ENCODE measurements at regions not wholly inside any gene's neighbourhood (a gene's known extent, or its start where the extent isn't known, plus 50 kb on each side); places are given as distances from the start of the nearest gene placed in this dataset.

GRCh38 chr1:55622074-55622473 lies 406.9 kb upstream of the USP24 start:
- in situ Hi-C loops (cut with MboI) (no loop called here), intact Hi-C loops (cut with micrococcal nuclease; ENCODE audit: unreplicated experiment) (no loop called here)
- Histone ChIP-seq H3K4me3 (no peak overlapping the region), H3K27me3 (replicated peaks in 1 of 2; ENCODE audit: control insufficient read depth in 2 of 2, insufficient read depth in 2 of 2, low read length in 1 of 2) (no peaks in the 10 kb centered on the region; a peak in 1 of 4 replicates), H3K27ac (ENCODE audit: control insufficient read depth, insufficient read depth) (no peak overlapping the region), H3K9ac (ENCODE audit: control insufficient read depth, insufficient read depth, low read length) (no peak overlapping the region), H2AFZ (ENCODE audit: control insufficient read depth, low read depth, low read length) (no peak overlapping the region), H3K4me1 (ENCODE audit: control insufficient read depth, insufficient read depth, low read length) (no peaks in the 10 kb centered on the region), H3K4me2 (ENCODE audit: control insufficient read depth, insufficient read depth) (no peak overlapping the region), H3K9me3 (replicated peaks; ENCODE audit: control insufficient read depth, insufficient read depth, low read length) (no peaks in the 10 kb centered on the region), H4K20me1 (ENCODE audit: control insufficient read depth, insufficient read depth) (no peaks in the 10 kb centered on the region), H3K79me2 (ENCODE audit: control insufficient read depth, insufficient read depth, low read length) (no peaks in the 10 kb centered on the region), H3K36me3 (ENCODE audit: control insufficient read depth in 2 of 2, insufficient read depth in 2 of 2, low read length in 1 of 2) (no peaks in the 10 kb centered on the region)
- no peak for FAIRE-seq
- CTCF ChIA-PET = no interaction called here
- no peak for DNase-seq (ENCODE audit: low read depth, low spot score)
- POLR2A ChIA-PET = no interaction called here
- RAD21 ChIA-PET (ENCODE audit: unreplicated experiment) = no interaction called here
- ATAC-seq = no peak
- TF ChIP-seq ZNF622 (IDR thresholded peaks at IDR 0.05) = no peak
- no TSS peak for BruUV-seq (replicated peaks)
- WGBS (ENCODE audit: insufficient coverage, insufficient replicate concordance, low lambda C conversion rate, missing lambda C conversion rate) = 0% methylated on average over 1 of the region's 1 CpG
- SMC1A ChIA-PET (ENCODE audit: uncharacterized antibody, unreplicated experiment) = no interaction called here

GRCh38 chr1:55618199-55618598 lies 403.0 kb upstream of the USP24 start:
- Histone ChIP-seq H3K4me2 (ENCODE audit: control insufficient read depth, insufficient read depth) (no peak overlapping the region), H3K27ac (ENCODE audit: control insufficient read depth, insufficient read depth) (no peak overlapping the region), H4K20me1 (ENCODE audit: control insufficient read depth, insufficient read depth) (no peaks in the 10 kb centered on the region), H2AFZ (ENCODE audit: control insufficient read depth, low read depth, low read length) (no peak overlapping the region), H3K9me3 (replicated peaks; ENCODE audit: control insufficient read depth, insufficient read depth, low read length) (no peaks in the 10 kb centered on the region), H3K36me3 (ENCODE audit: control insufficient read depth in 2 of 2, insufficient read depth in 2 of 2, low read length in 1 of 2) (no peaks in the 10 kb centered on the region), H3K27me3 (replicated peaks in 1 of 2; ENCODE audit: control insufficient read depth in 2 of 2, insufficient read depth in 2 of 2, low read length in 1 of 2) (no peaks in the 10 kb centered on the region; a peak in 1 of 4 replicates), H3K4me3 (no peak overlapping the region), H3K4me1 (ENCODE audit: control insufficient read depth, insufficient read depth, low read length) (no peaks in the 10 kb centered on the region), H3K9ac (ENCODE audit: control insufficient read depth, insufficient read depth, low read length) (no peak overlapping the region), H3K79me2 (ENCODE audit: control insufficient read depth, insufficient read depth, low read length) (no peaks in the 10 kb centered on the region)
- ChIA-PET RAD21 (ENCODE audit: unreplicated experiment) (no interaction called here), POLR2A (no interaction called here), CTCF (interaction anchor here (0.7 kb wide), 1 partner anchor 272 kb away, joined by 3 read pairs; no protein-coding TSS in a partner anchor), SMC1A (ENCODE audit: uncharacterized antibody, unreplicated experiment) (no interaction called here)
- no peak for ATAC-seq
- in situ Hi-C loops (cut with MboI) = no loop called here
- 47% methylated on average over 1 of the region's 1 CpG for WGBS (ENCODE audit: insufficient coverage, insufficient replicate concordance, low lambda C conversion rate, missing lambda C conversion rate)
- no peak for DNase-seq (ENCODE audit: low read depth, low spot score)
- no TSS peak for BruUV-seq (replicated peaks)
- TF ChIP-seq SUZ12 (IDR thresholded peaks at IDR 0.05; ENCODE audit: unreplicated experiment) (no peak), ZBTB11 (CRISPR knock-in tag; IDR thresholded peaks at IDR 0.05) (no peak), GATAD2B (conservative IDR thresholded peaks at IDR 0.05; ENCODE audit: low read depth) (no peak), SIX5 (IDR thresholded peaks at IDR 0.05; ENCODE audit: low read depth, low read length, severe bottlenecking) (no peak), SIN3A (IDR thresholded peaks at IDR 0.05; ENCODE audit: low read depth, low read length) (no peak), EGR1 (IDR thresholded peaks at IDR 0.05; ENCODE audit: borderline replicate concordance in 1 of 2, low read depth in 2 of 2, low read length in 2 of 2) (no peak), ELK1 (IDR thresholded peaks at IDR 0.05; ENCODE audit: low read depth, low read length) (no peak)
- intact Hi-C loops (cut with micrococcal nuclease; ENCODE audit: unreplicated experiment) = no loop called here
- no peak for FAIRE-seq
